Brain microvascular endothelial cell (primary cell): ENCODE measurements at regions not wholly inside any gene's neighbourhood (a gene's known extent, or its start where the extent isn't known, plus 50 kb on each side); places are given as distances from the start of the nearest gene placed in this dataset.

Experiments used
- DNase-seq: peaks from one replicate; pipeline ENCODE4 v3.0.0-alpha.2; 2020
- H3K27ac ChIP-seq: fragments of 250-450 bp; sonication (Bioruptor Pico); 2 replicates; pipeline ENCODE4 v1.5.1; 2020; ENCODE audit warnings: mild to moderate bottlenecking, moderate library complexity
- H3K27me3 ChIP-seq: fragments of 250-450 bp; sonication (Bioruptor Pico); replicated peaks from 2 replicates; pipeline ENCODE4 v1.5.1; 2020; ENCODE audit warnings: mild to moderate bottlenecking
- H3K36me3 ChIP-seq: fragments of 250-450 bp; sonication (Bioruptor Pico); replicated peaks from 2 replicates; pipeline ENCODE4 v1.5.1; 2020; ENCODE audit warnings: mild to moderate bottlenecking
- H3K4me3 ChIP-seq: 2 replicates; pipeline ENCODE4 v1.5.1; 2011; ENCODE audit warnings: low read depth, mild to moderate bottlenecking, control low read depth, low read length, moderate library complexity
- CTCF ChIP-seq: IDR thresholded peaks from 2 replicates; pipeline ENCODE4 v1.5.1; 2011; ENCODE audit warnings: low read depth, mild to moderate bottlenecking, moderate library complexity, low read length, control low read depth, inconsistent platforms; ENCODE audit errors: missing control alignments
- in situ Hi-C: cut with HindIII; loops from 2 replicates; pipeline ENCODE4 v1.10.0; 2017; ENCODE audit warnings: low sequenced_read_pairs, low pct_ligation_motif_present

- no peak for DNase-seq
- Histone ChIP-seq H3K36me3 (no peaks in the 10 kb centered on the region), H3K27me3 (no peaks in the 10 kb centered on the region), H3K4me3 (no peak overlapping the region), H3K27ac (no peak overlapping the region)
- in situ Hi-C loops = no loop called here
- no peak for TF ChIP-seq CTCF
Observed at GRCh38 chr4:18942874-18943273, 921.3 kb upstream of the LCORL start.

GRCh38 chr4:18938343-18939099 is 917.0 kb upstream of the LCORL start:
- no peaks in the 10 kb centered on the region for H3K36me3 ChIP-seq
- H3K4me3 ChIP-seq = no peak overlapping the region
- no peak for TF ChIP-seq CTCF
- no peaks in the 10 kb centered on the region for H3K27me3 ChIP-seq
- no peak for DNase-seq
- no peak overlapping the region for H3K27ac ChIP-seq
- in situ Hi-C loops = no loop called here

DNA sequence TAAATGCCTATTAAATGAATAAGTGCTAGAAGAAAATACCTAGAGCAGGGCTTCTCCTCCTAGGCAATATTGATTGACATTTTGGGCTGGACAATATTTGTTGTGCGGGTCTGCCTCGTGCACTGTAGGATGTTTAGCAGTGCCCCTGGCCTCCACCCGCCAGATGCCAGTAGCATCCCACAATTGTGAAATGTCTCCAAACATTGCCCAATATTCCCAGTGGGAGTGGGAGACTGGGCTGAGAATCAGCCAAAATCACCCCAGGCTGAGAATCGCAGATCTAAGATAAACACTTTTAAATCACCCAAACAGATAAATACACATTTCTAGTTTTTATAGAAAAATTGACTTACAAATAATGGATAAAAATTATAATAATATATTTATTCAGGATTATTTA is 916.2 kb upstream of the LCORL start:
- DNase-seq = no peak
- H3K27ac ChIP-seq = no peak overlapping the region
- no peak overlapping the region for H3K4me3 ChIP-seq
- no peak for TF ChIP-seq CTCF
- H3K36me3 ChIP-seq = no peaks in the 10 kb centered on the region
- H3K27me3 ChIP-seq = no peaks in the 10 kb centered on the region
- in situ Hi-C loops = no loop called here

- no peak for TF ChIP-seq CTCF
- Histone ChIP-seq H3K36me3 (no peaks in the 10 kb centered on the region), H3K27ac (no peak overlapping the region), H3K4me3 (no peak overlapping the region), H3K27me3 (no peaks in the 10 kb centered on the region)
- no peak for DNase-seq
- in situ Hi-C loops = no loop called here
Observed at GRCh38 chr4:18937080-18937479, 915.5 kb upstream of the LCORL start.

DNA sequence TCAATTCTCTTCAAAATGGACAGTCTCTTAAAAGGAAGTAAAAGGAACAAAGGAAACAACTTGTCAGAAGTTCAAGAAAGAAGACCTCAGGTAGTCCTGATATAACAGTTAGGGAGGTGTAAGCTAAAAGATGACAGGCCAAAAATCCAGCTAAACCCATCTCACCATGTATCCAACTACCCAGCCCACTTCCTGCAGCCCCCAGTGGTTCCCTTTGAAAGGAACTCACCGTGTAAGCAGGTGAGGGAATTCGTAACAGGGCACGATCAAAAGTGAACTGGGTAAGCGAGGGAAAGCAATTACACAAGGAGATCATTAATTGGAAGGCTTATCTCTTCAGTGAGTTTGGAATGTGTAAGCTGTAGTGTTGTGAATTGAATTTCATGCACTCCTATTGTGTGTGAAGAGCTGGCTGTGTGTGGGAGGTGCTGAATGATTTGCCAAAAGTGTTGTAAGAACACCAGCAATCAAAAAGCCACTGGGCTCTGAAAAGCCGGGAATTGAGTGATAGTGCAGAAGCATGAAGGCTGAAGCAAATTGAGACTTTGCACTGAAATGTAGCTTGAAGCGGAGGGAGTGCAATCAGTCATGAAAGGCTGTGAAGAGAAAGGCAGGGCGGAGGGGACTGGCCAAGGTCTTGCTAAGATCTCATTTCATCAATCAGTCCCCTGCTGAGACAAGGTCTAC is 914.2 kb upstream of the LCORL start:
- in situ Hi-C loops = no loop called here
- Histone ChIP-seq H3K4me3 (no peak overlapping the region), H3K36me3 (no peaks in the 10 kb centered on the region), H3K27ac (no peak overlapping the region), H3K27me3 (no peaks in the 10 kb centered on the region)
- no peak for TF ChIP-seq CTCF
- no peak for DNase-seq
